ENCODE measurements at regions not wholly inside any gene's neighbourhood (a gene's known extent, or its start where the extent isn't known, plus 50 kb on each side); places are given as distances from the start of the nearest gene placed in this dataset.

DNA sequence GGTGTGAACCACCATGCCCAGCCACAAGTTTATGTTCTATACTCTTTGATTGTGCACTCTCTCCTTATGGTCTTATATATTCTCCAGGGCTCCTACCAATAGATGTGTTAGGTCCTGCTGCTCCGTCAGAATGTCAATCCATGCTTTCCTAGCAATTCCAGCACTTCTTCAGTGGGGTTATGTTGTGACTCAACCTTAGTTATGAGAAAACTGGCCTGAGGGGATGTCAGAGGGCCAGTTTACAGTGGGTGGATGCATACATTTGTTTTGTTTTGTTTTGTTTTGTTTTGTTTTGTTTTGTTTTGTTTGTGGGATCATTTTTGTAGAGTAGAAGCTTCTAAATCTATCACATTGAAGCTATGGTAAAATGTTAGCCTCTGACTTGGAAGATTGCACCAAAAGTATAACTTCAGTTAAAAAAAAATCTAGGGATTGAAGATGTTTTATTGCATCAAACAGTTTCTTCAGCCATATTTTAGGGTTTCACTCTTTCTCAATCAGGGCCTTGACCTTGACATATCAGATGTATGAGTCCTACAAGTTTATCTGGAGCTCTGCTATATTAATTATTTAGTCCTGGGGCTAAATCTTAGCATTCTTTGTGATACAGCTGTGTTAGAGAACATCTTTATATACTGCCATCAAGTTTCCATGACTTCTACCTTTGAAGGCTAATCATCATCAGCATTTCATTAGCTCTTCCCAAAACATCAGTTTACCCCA, 191.6 kb upstream of the CNTN5 start:
- Histone ChIP-seq H3K79me2 (ENCODE audit: control insufficient read depth, insufficient read depth, low read length) (no peaks in the 10 kb centered on the region), H3K4me1 (ENCODE audit: control insufficient read depth, extremely low read depth, insufficient read depth, low read length) (no peaks in the 10 kb centered on the region), H2AFZ (ENCODE audit: control insufficient read depth, low read length) (no peak overlapping the region), H3K4me3 (ENCODE audit: control insufficient read depth in 2 of 3, extremely low read depth in 1 of 3, insufficient read depth in 2 of 3, low read depth in 1 of 3, low read length in 3 of 3) (no peak overlapping the region), H3K27ac (ENCODE audit: control insufficient read depth, insufficient read depth, low read length) (no peak overlapping the region), H3K4me2 (ENCODE audit: control insufficient read depth, extremely low read depth, insufficient read depth, low read depth, low read length) (no peak overlapping the region), H3K9me1 (ENCODE audit: control insufficient read depth, extremely low read depth, insufficient read depth, low read length) (no peaks in the 10 kb centered on the region), H3K27me3 (ENCODE audit: control insufficient read depth, extremely low read depth, insufficient read depth, low read length) (no peaks in the 10 kb centered on the region), H3K9ac (ENCODE audit: control insufficient read depth, extremely low read depth, insufficient read depth, low read length) (no peak overlapping the region), H3K9me3 (ENCODE audit: control insufficient read depth, low read depth, low read length) (no peaks in the 10 kb centered on the region), H3K36me3 (ENCODE audit: control insufficient read depth in 2 of 2, extremely low read depth in 1 of 2, insufficient read depth in 2 of 2, low read length in 2 of 2) (no peaks in the 10 kb centered on the region), H4K20me1 (ENCODE audit: control insufficient read depth, extremely low read depth, insufficient read depth, low read length) (no peaks in the 10 kb centered on the region)
- DNase-seq (ENCODE audit: low read depth, low spot score), result no peak
- FAIRE-seq, result no peak
- no peak for TF ChIP-seq EZH2 (IDR thresholded peaks at IDR 0.05; ENCODE audit: low read length)
- TF ChIP-seq, protein P1, sequence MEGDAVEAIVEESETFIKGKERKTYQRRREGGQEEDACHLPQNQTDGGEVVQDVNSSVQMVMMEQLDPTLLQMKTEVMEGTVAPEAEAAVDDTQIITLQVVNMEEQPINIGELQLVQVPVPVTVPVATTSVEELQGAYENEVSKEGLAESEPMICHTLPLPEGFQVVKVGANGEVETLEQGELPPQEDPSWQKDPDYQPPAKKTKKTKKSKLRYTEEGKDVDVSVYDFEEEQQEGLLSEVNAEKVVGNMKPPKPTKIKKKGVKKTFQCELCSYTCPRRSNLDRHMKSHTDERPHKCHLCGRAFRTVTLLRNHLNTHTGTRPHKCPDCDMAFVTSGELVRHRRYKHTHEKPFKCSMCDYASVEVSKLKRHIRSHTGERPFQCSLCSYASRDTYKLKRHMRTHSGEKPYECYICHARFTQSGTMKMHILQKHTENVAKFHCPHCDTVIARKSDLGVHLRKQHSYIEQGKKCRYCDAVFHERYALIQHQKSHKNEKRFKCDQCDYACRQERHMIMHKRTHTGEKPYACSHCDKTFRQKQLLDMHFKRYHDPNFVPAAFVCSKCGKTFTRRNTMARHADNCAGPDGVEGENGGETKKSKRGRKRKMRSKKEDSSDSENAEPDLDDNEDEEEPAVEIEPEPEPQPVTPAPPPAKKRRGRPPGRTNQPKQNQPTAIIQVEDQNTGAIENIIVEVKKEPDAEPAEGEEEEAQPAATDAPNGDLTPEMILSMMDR (optimal IDR thresholded peaks at IDR 0.05 in 1 of 3, IDR thresholded peaks at IDR 0.05 in 1 of 3, conservative IDR thresholded peaks at IDR 0.05 in 1 of 3; ENCODE audit: extremely low read depth in 1 of 3, insufficient read depth in 2 of 3, low read length in 3 of 3), result no peak
- dilution Hi-C loops (cut with MboI; ENCODE audit: extremely low pct_ligation_motif_present, low sequenced_read_pairs), result no loop called here

DNA sequence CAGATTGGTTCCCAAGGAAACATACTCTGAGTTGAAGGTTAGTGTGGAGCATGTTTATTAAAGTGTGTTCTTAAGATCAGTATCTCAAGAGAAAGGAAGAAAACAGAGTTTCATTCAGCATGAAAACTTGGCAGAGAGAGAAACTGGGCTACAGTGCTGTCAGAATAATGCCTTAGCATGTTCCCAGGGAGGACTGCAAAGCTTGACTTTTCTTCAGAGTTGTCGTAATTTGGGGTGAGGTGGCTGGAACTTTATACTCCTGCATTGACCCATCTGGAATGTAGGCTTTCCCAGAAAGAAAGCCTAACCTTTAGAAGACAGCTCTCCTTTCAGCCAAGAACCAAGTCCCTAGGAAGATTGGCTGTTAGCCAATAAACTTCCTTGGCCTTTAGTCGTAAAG, 190.8 kb upstream of the CNTN5 start:
- no peaks in the 10 kb centered on the region for H3K9me1 ChIP-seq (ENCODE audit: control insufficient read depth, extremely low read depth, insufficient read depth, low read length)
- H3K4me3 ChIP-seq (ENCODE audit: control insufficient read depth in 2 of 3, extremely low read depth in 1 of 3, insufficient read depth in 2 of 3, low read depth in 1 of 3, low read length in 3 of 3), result no peak overlapping the region
- H3K4me2 ChIP-seq (ENCODE audit: control insufficient read depth, extremely low read depth, insufficient read depth, low read depth, low read length), result no peak overlapping the region
- no peak overlapping the region for H3K27ac ChIP-seq (ENCODE audit: control insufficient read depth, insufficient read depth, low read length)
- dilution Hi-C loops (cut with MboI; ENCODE audit: extremely low pct_ligation_motif_present, low sequenced_read_pairs), result no loop called here
- no peaks in the 10 kb centered on the region for H4K20me1 ChIP-seq (ENCODE audit: control insufficient read depth, extremely low read depth, insufficient read depth, low read length)
- no peaks in the 10 kb centered on the region for H3K27me3 ChIP-seq (ENCODE audit: control insufficient read depth, extremely low read depth, insufficient read depth, low read length)
- no peak for DNase-seq (ENCODE audit: low read depth, low spot score)
- no peak for FAIRE-seq
- H3K9ac ChIP-seq (ENCODE audit: control insufficient read depth, extremely low read depth, insufficient read depth, low read length), result no peak overlapping the region
- no peaks in the 10 kb centered on the region for H3K36me3 ChIP-seq (ENCODE audit: control insufficient read depth in 2 of 2, extremely low read depth in 1 of 2, insufficient read depth in 2 of 2, low read length in 2 of 2)
- TF ChIP-seq, protein P1 (optimal IDR thresholded peaks at IDR 0.05 in 1 of 3, IDR thresholded peaks at IDR 0.05 in 1 of 3, conservative IDR thresholded peaks at IDR 0.05 in 1 of 3; ENCODE audit: extremely low read depth in 1 of 3, insufficient read depth in 2 of 3, low read length in 3 of 3), result no peak
- TF ChIP-seq EZH2 (IDR thresholded peaks at IDR 0.05; ENCODE audit: low read length), result no peak
- H3K9me3 ChIP-seq (ENCODE audit: control insufficient read depth, low read depth, low read length), result no peaks in the 10 kb centered on the region
- H3K79me2 ChIP-seq (ENCODE audit: control insufficient read depth, insufficient read depth, low read length), result no peaks in the 10 kb centered on the region
- no peaks in the 10 kb centered on the region for H3K4me1 ChIP-seq (ENCODE audit: control insufficient read depth, extremely low read depth, insufficient read depth, low read length)
- no peak overlapping the region for H2AFZ ChIP-seq (ENCODE audit: control insufficient read depth, low read length)
